A549 (cell line): ENCODE measurements at regions not wholly inside any gene's neighbourhood (a gene's known extent, or its start where the extent isn't known, plus 50 kb on each side); places are given as distances from the start of the nearest gene placed in this dataset.

Experiments
- CBX2 ChIP-seq: fragments of 200-600 bp; sonication (generic); IDR thresholded peaks from 2 replicates; pipeline ENCODE4 v1.6.1; 2016; ENCODE audit warnings: low read depth, mild to moderate bottlenecking, borderline replicate concordance
- CEBPB ChIP-seq, 2 experiments: fragments of >200 bp in 1 of 2; sonication (Bioruptor Twin) in 1 of 2; formaldehyde crosslinking in 1 of 2; IDR thresholded peaks; 2 replicates each; pipeline ENCODE4 v1.6.1; 2012 to 2016
- MAX ChIP-seq: IDR thresholded peaks from 2 replicates; pipeline ENCODE4 v1.6.1; 2012
- MAZ ChIP-seq: fragments of 150-350 bp; IDR thresholded peaks from 2 replicates; pipeline ENCODE4 v1.6.1; 2014; ENCODE audit warnings: antibody characterized with exemption, low read depth, low read length, borderline replicate concordance
- POLR2A ChIP-seq: IDR thresholded peaks from 2 replicates; pipeline ENCODE4 v1.6.1; 2012; ENCODE audit warnings: mild to moderate bottlenecking, low read length
- TF ChIP-seq, protein P1 (sequence below): fragments of >200 bp; sonication (Bioruptor Twin); formaldehyde crosslinking; IDR thresholded peaks from 3 replicates; pipeline ENCODE4 v1.5.1; 2016
- TF ChIP-seq, protein P2 (sequence below): fragments of 200-600 bp; sonication (generic); IDR thresholded peaks from 2 replicates; pipeline ENCODE4 v1.6.1; 2016; ENCODE audit warnings: antibody characterized with exemption, mild to moderate bottlenecking, moderate library complexity

GRCh38 chr1:9179463-9180110, 50.7 kb upstream of the GPR157 start:
- TF ChIP-seq, protein P1, sequence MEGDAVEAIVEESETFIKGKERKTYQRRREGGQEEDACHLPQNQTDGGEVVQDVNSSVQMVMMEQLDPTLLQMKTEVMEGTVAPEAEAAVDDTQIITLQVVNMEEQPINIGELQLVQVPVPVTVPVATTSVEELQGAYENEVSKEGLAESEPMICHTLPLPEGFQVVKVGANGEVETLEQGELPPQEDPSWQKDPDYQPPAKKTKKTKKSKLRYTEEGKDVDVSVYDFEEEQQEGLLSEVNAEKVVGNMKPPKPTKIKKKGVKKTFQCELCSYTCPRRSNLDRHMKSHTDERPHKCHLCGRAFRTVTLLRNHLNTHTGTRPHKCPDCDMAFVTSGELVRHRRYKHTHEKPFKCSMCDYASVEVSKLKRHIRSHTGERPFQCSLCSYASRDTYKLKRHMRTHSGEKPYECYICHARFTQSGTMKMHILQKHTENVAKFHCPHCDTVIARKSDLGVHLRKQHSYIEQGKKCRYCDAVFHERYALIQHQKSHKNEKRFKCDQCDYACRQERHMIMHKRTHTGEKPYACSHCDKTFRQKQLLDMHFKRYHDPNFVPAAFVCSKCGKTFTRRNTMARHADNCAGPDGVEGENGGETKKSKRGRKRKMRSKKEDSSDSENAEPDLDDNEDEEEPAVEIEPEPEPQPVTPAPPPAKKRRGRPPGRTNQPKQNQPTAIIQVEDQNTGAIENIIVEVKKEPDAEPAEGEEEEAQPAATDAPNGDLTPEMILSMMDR = no peak
- TF ChIP-seq, protein P2, sequence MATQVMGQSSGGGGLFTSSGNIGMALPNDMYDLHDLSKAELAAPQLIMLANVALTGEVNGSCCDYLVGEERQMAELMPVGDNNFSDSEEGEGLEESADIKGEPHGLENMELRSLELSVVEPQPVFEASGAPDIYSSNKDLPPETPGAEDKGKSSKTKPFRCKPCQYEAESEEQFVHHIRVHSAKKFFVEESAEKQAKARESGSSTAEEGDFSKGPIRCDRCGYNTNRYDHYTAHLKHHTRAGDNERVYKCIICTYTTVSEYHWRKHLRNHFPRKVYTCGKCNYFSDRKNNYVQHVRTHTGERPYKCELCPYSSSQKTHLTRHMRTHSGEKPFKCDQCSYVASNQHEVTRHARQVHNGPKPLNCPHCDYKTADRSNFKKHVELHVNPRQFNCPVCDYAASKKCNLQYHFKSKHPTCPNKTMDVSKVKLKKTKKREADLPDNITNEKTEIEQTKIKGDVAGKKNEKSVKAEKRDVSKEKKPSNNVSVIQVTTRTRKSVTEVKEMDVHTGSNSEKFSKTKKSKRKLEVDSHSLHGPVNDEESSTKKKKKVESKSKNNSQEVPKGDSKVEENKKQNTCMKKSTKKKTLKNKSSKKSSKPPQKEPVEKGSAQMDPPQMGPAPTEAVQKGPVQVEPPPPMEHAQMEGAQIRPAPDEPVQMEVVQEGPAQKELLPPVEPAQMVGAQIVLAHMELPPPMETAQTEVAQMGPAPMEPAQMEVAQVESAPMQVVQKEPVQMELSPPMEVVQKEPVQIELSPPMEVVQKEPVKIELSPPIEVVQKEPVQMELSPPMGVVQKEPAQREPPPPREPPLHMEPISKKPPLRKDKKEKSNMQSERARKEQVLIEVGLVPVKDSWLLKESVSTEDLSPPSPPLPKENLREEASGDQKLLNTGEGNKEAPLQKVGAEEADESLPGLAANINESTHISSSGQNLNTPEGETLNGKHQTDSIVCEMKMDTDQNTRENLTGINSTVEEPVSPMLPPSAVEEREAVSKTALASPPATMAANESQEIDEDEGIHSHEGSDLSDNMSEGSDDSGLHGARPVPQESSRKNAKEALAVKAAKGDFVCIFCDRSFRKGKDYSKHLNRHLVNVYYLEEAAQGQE = no peak
- no peak for TF ChIP-seq CBX2
- TF ChIP-seq MAZ = no peak
- no peak for TF ChIP-seq CEBPB (IDR thresholded peaks at IDR 0.05)
- no peak for TF ChIP-seq MAX
- TF ChIP-seq POLR2A = no peak
